Left ventricle myocardium inferior (tissue), 1 donor: ENCODE measurements at regions not wholly inside any gene's neighbourhood (a gene's known extent, or its start where the extent isn't known, plus 50 kb on each side); places are given as distances from the start of the nearest gene placed in this dataset.
"Not testable (repeated sequence)": the region's sequence is repeated elsewhere in the genome, so short reads cannot be mapped to it uniquely, and the experiment has no call there.

Source experiments
- DNase-seq: peaks from one replicate; pipeline ENCODE4 v3.0.0-alpha.2; 2020
- H3K27ac ChIP-seq: fragments of 200-600 bp; replicated peaks from 2 replicates; pipeline ENCODE4 v1.8.0; 2021
- H3K27me3 ChIP-seq: fragments of 200-600 bp; 2 replicates; pipeline ENCODE4 v1.8.0; 2021; ENCODE audit warnings: low read depth
- H3K36me3 ChIP-seq: fragments of 200-600 bp; 2 replicates; pipeline ENCODE4 v1.8.0; 2021
- H3K4me1 ChIP-seq: fragments of 200-600 bp; 2 replicates; pipeline ENCODE4 v1.8.0; 2021
- H3K4me3 ChIP-seq: fragments of 200-600 bp; 2 replicates; pipeline ENCODE4 v1.8.0; 2021; ENCODE audit warnings: mild to moderate bottlenecking, moderate library complexity
- H3K9me3 ChIP-seq: fragments of 200-600 bp; replicated peaks from 2 replicates; pipeline ENCODE4 v1.8.0; 2021
- intact Hi-C: fragments of 100-400 bp; cut with micrococcal nuclease; formaldehyde crosslinking; loops from one replicate; pipeline ENCODE4 v1.11.0; 2022
- TF ChIP-seq, protein P1 (sequence below): fragments of 200-600 bp; IDR thresholded peaks from 2 replicates; pipeline ENCODE4 v1.8.0; 2021; ENCODE audit warnings: antibody characterized with exemption, mild to moderate bottlenecking, borderline replicate concordance
- donor health status: DM: no; HTN: yes; CAD: no; lungs with severe emphysema.

- Histone ChIP-seq H3K27ac (no peak overlapping the region), H3K27me3 (no peaks in the 10 kb centered on the region), H3K4me1 (peaks cover 6% of the 10 kb centered on the region), H3K36me3 (no peaks in the 10 kb centered on the region), H3K9me3 (peaks cover 27% of the 10 kb centered on the region), H3K4me3 (no peak overlapping the region)
- DNase-seq: no peak
- intact Hi-C loops: no loop called here
- TF ChIP-seq, protein P1, sequence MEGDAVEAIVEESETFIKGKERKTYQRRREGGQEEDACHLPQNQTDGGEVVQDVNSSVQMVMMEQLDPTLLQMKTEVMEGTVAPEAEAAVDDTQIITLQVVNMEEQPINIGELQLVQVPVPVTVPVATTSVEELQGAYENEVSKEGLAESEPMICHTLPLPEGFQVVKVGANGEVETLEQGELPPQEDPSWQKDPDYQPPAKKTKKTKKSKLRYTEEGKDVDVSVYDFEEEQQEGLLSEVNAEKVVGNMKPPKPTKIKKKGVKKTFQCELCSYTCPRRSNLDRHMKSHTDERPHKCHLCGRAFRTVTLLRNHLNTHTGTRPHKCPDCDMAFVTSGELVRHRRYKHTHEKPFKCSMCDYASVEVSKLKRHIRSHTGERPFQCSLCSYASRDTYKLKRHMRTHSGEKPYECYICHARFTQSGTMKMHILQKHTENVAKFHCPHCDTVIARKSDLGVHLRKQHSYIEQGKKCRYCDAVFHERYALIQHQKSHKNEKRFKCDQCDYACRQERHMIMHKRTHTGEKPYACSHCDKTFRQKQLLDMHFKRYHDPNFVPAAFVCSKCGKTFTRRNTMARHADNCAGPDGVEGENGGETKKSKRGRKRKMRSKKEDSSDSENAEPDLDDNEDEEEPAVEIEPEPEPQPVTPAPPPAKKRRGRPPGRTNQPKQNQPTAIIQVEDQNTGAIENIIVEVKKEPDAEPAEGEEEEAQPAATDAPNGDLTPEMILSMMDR: no peak
These were observed 208.4 kb downstream of the LNPK start for GRCh38 chr2:175793648-175794047.

- TF ChIP-seq, protein P1: no peak
- intact Hi-C loops: no loop called here
- Histone ChIP-seq H3K27ac (no peak overlapping the region), H3K9me3 (peaks cover 27% of the 10 kb centered on the region), H3K36me3 (no peaks in the 10 kb centered on the region), H3K27me3 (no peaks in the 10 kb centered on the region), H3K4me1 (peaks cover 6% of the 10 kb centered on the region), H3K4me3 (no peak overlapping the region)
- no peak for DNase-seq
These were observed 209.2 kb downstream of the LNPK start for GRCh38 chr2:175792881-175793280.

DNA sequence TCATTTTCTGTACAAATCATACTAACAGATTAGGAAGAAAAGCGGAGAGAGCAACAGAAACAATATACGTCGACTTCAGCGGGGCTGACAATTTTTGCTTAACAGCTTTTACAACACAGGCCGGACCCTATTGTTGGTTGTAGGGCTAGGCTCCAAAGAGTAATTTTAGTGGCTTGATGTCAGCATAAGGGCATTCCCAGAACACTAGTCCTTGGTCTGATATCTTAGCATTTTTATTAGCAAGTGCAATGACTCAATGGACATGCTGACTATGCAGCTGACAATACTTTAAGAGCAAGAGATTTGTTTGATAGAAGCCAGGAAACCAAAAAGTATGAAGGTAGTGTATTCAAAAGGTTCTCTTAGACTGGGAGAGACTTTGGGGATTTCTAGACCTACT, 209.9 kb downstream of the LNPK start:
- Histone ChIP-seq H3K9me3 (peaks cover 25% of the 10 kb centered on the region), H3K27me3 (no peaks in the 10 kb centered on the region), H3K4me1 (peaks cover 6% of the 10 kb centered on the region), H3K36me3 (no peaks in the 10 kb centered on the region), H3K4me3 (no peak overlapping the region), H3K27ac (no peak overlapping the region)
- intact Hi-C loops: no loop called here
- TF ChIP-seq, protein P1: no peak
- no peak for DNase-seq

DNA sequence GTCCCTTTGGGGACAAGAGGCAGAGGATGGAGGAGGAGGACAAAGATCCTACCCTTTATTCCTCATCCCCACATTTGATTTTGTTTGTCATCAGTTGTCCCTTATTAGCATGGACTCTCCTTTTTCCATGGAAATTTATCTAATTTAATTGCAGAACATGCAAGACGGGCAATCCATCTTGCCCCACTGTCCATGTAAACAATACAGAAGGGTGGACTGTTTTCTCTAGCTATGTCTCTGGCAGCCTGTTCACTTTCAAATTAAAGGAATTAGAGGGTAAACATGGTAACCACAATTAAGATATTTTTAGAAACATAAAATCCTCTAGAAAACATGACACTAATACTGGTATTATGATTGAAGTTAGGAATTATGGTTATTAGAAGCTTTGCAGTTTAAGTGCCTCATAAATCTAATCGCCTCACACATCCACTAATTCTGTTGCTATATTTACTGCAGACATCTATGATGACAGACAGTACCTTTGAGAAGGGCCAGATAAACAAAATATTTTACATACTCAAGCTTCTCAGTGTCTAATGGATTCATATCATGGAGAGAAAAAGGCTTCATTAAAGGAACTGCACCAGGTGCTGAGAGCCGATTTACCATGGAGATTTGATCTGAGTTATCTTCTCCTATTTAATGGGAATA, 215.5 kb downstream of the LNPK start:
- intact Hi-C loops: no loop called here
- no peak overlapping the region for H3K4me3 ChIP-seq
- no peaks in the 10 kb centered on the region for H3K9me3 ChIP-seq
- H3K27me3 ChIP-seq: no peaks in the 10 kb centered on the region
- no peak for DNase-seq
- TF ChIP-seq, protein P1: no peak
- no peak overlapping the region for H3K27ac ChIP-seq
- no peaks in the 10 kb centered on the region for H3K36me3 ChIP-seq
- peaks cover 9% of the 10 kb centered on the region for H3K4me1 ChIP-seq

DNA sequence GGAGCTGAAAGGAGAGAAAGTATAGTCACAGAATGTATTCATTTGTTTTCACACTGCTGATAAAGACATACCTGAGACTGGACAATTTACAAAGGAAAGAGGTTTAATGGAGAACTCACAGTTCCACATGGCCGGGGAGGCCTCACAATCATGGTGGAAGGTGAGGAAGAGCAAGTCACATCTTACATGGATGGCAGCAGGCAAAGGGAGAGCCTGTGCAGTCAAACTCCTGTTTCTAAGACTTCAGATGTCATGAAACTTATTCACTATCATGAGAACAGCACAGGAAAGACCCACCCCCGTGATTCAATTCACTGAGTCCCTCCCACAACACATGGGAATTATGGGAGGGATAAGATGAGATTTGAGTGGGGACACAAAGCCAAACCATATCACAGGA, 224.7 kb downstream of the LNPK start:
- H3K4me3 ChIP-seq, H3K27ac ChIP-seq, intact Hi-C loops, H3K36me3 ChIP-seq, H3K9me3 ChIP-seq, H3K27me3 ChIP-seq, DNase-seq, H3K4me1 ChIP-seq: not testable (repeated sequence)

GRCh38 chr2:175769200-175769599, 232.9 kb downstream of the LNPK start:
- H3K27ac ChIP-seq: no peak overlapping the region
- no peaks in the 10 kb centered on the region for H3K4me1 ChIP-seq
- intact Hi-C loops: no loop called here
- TF ChIP-seq, protein P1: no peak
- DNase-seq: no peak
- no peaks in the 10 kb centered on the region for H3K27me3 ChIP-seq
- H3K9me3 ChIP-seq: peaks cover 5% of the 10 kb centered on the region
- no peaks in the 10 kb centered on the region for H3K36me3 ChIP-seq
- no peak overlapping the region for H3K4me3 ChIP-seq
